HG03558 (cell line): ENCODE measurements at regions not wholly inside any gene's neighbourhood (a gene's known extent, or its start where the extent isn't known, plus 50 kb on each side); places are given as distances from the start of the nearest gene placed in this dataset.
"Not testable (repeated sequence)": the region's sequence is repeated elsewhere in the genome, so short reads cannot be mapped to it uniquely, and the experiment has no call there.

Experiments used
- ATAC-seq: cut with Tn5 transposase; IDR thresholded peaks from one replicate; pipeline ENCODE4 v1.9.1; 2021; ENCODE audit warnings: moderate number of reproducible peaks; ENCODE audit not compliant: unreplicated experiment; ENCODE audit errors: extremely low read depth

DNA sequence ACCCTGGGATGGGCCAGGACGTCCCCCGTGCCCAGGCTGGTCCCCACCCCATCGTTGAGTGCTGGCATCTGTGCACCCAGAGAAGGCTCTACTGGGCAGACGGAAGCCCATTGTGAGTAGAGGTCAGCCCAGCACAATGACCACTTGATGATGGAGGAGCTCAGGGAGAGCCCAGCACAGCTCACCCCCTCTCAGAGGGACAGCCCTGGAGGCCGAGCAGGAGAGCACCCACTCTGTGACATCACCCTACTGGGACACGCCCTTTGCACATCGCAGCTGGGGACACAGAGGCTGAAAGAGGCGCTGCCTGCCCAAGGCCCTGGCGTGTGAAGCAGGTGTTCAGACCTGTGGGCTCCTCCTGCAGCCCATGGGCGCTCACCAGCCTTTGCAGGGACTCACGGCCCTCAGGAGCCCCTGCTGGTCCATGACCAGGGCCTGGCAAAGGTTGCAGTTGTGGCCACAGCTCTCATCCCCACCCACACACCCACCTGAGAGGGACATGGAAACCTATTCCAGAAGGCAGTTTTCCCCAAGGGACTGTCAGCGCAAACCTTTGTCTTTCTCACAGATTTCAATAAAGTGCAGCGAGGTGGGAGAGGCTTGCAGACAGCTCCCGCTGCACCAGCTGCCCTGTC, 67.2 kb upstream of the PPP2R2D start:
- ATAC-seq = no peak

DNA sequence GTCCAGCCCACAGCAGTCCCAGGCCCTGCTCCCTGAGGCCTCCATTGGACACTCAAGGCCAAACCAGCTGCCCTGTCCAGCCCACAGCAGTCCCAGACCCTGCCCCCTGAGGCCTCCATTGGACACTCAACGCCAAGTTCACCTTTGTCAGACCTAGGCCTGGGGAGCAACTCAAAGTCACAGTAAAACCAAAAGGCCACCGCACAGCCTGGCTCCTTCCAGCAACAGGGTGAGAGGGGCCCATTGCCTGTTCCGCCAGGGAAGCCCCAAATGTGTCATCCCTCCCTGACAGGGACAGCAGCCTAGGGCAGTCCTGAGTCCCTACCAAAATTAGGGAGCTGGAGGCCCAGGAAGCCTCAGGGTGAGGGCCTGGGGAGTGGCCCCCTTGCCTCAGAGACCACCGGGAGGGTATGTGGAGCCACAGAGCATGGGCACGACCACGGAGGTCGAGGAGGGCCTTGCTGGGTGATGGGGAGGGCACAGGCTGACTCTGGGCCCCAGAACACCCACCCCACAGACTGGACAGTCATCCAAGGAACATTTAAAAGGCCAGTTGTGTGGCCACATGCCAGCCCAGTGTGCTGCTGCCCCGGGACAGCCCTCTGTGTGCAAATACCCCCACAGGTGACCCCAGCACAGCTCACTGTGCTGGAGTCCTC, 66.5 kb upstream of the PPP2R2D start:
- no peak for ATAC-seq

DNA sequence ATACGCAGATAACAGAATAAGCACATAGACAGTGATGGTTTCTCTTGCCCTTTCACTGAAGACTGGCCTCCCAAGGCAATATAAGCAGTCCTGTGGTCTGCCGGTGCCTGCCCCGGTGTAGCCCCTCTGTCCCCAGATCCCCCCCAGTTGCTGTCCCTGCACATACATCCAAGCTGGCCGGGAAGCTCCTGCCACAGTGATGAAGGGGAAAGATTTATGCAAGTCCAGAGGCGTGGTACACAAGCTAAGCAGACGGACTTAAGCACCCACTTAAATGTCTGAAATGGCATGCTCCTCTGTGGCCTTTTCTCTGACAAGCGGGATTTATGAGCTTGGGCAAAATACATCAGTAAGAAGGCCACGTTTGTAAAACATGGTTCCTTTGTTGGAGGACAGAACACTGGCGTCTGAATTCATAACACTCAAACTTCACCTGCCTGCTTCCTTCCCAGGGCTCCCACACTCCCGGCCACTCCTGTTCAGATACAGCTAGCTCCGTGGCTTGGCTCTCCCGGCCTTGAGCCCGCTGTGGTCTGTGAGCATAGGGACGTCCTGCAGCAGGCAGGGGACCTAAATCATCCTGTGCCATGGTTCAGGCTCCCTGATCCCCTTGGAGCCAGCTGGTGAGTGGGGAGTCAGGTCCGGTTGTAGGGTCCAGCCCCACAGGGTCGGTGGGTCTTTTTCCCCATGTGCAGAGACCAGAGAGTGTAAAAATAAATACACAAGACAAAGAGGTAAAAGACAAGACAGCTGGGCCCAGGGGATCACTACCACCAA, 61.7 kb upstream of the PPP2R2D start:
- no peak for ATAC-seq

DNA sequence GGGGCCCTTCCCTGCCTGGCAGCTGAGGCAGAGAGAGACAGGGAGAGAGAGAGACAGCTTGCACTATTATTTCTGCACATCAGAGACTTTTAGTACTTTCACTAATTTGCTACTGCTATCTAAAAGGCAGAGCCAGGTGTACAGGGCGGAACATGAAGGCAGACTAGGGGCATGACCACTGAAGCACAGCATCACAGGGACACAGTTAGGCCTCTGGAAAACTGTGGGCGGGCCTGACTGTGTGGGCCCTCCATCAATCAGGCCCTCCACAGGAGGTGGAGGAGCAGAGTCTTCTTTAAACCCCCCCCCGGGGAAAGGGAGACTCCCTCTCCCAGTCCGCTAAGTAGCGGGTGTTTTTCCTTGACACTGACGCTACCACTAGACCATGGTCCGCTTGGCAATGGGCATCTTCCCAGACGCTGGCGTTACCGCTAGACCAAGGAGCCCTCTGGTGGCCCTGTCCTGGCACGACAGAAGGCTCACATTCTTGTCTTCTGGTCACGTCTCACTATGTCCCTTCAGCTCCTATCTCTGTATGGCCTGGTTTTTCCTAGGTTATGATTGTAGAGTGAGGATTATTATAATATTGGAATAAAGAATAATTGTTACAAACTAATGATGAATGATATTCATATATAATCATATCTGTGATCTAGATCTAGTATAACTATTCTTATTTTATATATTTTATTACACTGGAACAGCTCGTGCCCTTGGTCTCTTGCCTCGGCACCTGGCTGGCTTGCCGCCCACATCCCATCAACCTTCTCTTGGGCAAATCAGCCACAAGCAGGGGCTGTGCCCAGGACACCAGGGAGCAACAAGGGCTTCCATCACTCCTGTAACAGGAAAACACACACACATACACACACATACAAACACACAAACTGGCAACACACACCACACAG, 60.7 kb upstream of the PPP2R2D start:
- not testable (repeated sequence) for ATAC-seq

DNA sequence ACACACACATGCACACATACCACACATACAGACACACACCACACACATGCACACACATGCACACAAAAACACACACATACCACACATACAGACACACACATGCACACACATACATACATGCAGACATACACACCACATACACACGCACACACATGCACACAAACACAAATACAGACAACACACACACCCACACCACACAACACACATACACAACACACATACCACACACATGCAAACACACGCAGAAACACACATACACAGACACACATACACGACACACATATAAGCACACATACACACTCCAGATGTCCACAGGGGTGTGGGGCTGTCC, 60.1 kb upstream of the PPP2R2D start:
- ATAC-seq = no peak

DNA sequence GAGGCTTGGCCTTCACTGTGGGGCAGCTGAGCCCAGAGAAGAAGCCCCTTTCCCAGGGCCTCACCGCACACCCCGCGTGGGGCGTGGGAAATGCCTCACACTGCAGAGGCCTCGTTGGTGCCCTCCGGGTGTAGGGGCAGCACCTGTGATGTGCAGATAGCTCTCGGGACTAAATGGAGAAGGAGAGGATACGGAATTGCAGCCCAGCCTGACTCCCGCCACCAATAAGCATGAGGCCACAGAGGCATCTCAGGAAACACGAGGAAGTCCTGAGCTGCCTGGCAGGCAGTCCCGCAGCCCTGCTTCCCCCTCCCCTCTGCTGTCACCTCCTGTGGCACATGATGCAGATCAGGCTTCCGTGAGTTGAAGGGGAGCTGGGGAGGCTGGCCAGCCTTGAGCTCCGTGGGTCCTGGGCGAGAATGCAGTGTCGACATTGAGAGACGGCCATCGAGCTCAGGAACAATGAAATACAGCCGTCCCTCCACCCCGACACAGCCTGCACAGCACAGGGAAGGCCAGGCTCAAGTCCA, 59.6 kb upstream of the PPP2R2D start:
- ATAC-seq = no peak

DNA sequence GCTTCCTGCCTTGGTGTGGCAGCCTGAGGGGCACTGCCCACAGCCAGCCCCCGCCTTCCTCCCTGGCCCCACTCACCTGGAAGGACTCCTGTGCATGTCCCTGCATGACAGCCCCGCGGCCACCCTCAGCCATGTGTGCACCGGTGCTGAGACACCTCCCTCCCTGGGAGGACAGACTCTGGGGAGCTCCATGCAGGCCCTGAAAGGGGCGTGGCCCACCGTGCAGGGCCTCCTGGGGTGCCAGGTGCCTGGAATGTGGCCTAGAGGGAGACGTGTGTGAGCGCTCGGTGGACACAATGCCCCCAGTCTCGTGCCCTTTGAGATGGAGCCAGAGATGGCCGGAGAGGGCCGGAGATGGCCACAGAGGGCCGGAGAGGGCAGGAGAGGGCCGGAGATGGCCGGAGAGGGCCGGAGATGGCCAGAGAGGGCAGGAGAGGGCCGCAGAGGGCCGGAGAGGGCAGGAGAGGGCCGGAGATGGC, 59.1 kb upstream of the PPP2R2D start:
- no peak for ATAC-seq

DNA sequence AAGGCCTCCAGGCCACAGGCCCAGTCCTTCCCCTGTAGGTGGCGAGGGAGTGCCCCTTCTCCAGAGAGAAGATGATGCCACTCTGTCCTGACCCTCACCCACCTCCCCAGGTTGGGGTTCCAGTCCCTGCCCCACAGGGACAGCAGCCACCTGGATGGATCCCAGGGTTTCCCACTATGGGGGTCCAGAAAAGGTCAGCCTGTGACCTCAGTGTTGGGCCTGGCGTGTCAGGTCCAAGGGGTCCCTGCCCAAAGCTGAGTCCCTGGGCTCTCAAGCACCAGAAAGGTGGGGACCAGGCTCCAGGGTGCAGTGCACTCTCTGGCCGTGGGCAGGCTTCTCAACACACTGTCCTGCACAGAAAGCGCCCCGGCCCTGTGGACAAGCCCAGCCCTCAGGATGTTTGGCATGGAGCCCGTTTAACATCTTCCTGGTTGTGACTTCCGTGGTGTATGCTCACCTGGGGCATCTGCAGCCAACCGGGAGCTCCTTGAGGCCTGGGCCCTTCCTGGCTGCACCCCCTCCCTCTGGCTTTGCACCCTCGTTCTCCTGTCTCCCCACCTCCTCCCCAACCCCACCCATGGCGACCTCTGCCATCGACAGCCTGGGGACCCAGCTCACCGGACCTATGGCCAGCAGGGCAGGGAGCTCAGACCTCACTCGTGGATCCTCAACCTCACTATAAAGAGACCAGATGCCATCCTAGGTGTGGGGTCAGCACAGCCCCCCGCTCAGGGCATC, 58.3 kb upstream of the PPP2R2D start:
- no peak for ATAC-seq

DNA sequence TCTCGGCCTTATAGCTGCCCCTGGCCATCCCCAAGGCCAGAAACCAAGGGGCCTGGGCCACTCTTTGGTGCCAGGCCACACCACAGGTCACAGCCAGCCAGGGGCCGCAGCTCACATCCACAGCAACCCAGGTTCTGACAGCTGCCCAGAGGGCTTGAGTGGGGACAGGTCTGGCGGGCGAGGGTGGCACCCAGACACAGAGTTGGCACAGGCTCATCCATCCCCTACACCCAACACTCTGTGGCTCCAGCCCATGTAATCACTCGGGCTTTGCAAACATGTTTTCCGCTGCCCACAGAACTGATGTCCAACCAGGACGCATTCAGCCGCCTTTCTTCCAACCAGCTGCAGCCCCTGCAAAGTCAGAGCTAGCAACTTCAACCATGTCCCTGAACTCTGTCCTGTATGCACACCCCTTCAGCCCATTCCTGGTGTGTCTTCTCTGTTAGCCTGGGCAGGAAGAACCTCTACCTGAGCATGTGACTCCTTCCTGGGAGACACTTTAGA, 57.7 kb upstream of the PPP2R2D start:
- no peak for ATAC-seq

DNA sequence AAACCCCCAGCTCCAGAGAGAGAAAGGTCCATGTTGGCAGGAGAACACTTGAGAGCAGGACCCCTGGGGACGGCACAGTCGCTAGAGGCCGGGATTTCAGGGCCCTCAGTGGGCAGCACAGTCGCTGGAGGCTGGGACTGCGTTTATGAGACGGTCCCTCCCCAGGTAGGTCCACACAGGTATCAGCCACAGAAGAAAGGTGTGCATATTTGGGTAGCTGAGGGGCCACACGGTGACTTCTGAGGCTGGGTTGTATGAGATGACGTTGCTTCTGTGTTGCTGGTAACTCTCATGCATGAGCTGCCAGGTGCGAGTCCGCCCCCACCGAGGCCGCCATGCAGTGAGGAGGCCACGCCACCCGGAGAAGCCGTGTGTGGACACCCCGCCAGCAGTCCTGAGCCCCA, 56.9 kb upstream of the PPP2R2D start:
- ATAC-seq = no peak

DNA sequence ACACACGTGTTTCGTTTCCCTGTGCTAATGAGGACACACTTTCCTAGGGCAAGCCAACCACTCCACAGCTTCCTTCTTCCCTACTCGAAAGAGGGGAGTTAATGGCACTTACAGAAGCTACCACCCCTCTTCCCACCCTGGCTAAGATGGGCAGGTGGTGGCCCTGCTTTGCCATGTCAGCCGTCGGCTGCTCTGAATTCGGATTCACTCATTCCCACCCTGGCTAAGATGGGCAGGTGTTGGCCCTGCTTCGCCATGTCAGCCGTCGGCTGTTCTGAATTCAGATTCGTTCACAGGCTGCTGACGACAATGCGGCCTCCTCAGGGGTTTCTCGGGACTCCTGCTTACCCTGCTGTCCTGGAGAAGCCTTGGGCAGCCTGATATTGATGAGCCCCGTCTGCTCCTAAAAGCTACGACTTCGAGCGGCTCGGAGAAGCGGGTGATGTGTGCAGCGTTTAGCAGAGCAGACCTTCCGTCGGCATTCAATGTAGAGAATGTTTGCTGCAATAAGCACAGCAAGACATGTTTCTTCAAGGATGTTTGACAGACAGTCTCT, 56.2 kb upstream of the PPP2R2D start:
- no peak for ATAC-seq

DNA sequence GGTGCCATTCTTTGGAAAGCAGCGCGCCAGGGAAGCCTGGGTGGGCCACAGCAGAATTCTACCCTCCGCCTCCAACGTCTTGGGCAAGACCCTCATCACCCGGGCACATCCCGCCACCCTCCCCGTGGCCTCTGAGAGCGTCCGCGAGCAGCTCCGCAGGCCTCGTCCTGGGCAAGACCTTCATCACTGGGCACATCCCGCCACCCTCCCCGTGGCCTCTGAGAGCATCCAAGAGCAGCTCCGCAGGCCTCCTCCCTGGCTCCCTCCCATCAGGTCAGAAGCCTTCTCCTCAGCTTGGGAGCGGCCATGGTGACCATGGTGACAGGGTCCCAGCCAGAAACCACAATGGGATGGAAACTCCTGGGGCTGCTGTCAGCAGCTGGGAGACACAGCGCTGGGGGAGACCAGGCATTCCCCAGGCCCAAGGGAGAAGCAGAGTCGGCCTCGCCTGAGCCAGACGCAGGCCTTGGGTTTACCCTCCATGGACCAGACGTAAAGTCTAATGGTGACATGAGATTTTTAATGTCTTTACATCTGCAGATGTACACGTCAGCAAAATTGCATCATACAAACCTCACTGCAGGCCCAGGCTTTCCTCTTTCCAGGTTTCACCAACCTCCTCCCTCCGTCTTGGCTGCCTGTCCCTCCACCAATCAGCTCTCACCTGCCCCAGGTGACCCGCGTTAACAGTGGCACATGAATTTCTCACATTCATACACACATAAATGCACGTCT, 55.1 kb upstream of the PPP2R2D start:
- ATAC-seq = no peak

DNA sequence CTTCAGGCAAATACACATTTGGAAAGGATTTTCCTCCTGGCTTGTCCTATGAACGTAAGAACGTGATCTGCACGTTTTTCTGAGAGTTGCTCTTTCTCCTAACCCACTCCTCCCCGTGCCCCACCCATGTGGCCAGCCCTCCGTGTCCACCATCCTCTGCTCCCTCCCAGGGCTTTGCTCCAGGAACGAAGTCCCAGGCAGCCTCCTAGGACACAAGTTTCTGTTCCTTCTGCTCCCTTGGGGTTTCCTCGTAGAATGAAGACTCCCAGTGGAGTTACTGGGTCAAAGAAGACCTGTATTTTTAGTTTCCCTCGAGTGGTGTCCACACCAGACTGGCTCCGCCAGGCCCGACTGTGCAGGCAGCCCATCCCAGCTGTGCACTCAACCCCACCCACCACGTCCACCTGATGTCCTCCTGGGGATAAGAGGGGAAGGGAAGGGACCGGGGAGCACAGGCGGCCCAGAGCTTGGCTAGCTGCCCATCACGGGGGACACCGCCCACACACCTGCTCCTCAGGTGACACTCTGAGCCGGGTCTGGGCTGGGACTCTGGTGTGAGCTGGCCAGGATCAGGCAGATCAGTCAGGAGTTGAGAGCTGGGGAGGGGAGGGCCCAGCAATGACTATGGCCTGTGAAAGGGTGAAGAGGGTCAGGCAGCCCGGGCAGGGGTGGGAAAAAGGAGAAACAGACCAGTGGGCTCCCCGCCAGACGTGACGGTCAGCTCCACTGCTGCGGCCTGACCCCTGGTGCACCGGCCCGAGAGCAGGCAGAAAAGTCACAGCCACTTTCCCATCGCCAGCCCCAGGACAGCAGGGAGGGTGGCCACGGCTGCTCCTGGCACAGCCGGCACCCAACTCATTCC, 54.3 kb upstream of the PPP2R2D start:
- no peak for ATAC-seq

DNA sequence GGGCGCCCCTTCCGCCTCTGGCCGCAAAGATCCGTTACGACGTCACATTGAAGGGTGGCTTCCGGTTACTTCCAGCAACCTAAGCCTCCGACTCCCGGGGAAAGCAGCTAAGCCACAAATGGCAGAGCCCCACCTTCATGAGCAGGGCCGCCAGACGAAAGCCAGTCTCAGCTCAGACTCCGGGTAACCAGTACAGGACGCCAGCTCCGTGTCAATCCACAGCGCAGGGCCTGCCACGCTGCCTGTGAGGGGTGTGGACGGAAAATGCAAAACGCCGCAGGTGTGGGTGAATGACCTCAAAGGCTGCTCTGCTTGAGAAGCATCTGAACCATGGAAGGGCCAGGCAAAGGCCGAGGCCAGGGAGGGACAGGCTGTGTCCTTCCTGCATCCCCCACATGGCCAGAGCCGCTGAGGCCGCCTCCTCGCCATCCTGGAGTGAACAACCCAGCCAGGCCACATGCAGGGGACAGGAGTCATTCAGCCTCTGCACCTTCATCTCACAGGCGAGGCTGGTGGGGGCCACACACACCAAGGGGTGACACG, 53.5 kb upstream of the PPP2R2D start:
- ATAC-seq = no peak

DNA sequence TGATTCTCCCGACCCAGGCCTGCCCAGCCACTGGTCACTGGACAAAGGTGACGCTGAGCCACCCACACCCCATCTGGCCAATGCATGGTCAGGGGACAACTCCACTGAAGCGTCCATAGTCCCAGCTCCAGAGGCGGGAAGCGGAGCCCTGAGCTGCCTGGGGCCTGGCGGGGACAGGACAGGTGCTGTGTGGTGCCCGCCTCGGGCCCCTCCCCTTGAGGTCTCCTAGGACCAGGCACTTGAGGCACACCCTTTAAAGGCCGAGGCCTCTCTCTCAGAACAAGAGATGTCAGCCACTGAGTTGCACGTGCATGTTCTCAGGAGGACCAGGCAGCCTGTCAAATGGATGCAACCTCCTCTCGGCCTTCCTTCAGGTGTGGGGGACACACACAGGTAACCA, 52.5 kb upstream of the PPP2R2D start:
- no peak for ATAC-seq

DNA sequence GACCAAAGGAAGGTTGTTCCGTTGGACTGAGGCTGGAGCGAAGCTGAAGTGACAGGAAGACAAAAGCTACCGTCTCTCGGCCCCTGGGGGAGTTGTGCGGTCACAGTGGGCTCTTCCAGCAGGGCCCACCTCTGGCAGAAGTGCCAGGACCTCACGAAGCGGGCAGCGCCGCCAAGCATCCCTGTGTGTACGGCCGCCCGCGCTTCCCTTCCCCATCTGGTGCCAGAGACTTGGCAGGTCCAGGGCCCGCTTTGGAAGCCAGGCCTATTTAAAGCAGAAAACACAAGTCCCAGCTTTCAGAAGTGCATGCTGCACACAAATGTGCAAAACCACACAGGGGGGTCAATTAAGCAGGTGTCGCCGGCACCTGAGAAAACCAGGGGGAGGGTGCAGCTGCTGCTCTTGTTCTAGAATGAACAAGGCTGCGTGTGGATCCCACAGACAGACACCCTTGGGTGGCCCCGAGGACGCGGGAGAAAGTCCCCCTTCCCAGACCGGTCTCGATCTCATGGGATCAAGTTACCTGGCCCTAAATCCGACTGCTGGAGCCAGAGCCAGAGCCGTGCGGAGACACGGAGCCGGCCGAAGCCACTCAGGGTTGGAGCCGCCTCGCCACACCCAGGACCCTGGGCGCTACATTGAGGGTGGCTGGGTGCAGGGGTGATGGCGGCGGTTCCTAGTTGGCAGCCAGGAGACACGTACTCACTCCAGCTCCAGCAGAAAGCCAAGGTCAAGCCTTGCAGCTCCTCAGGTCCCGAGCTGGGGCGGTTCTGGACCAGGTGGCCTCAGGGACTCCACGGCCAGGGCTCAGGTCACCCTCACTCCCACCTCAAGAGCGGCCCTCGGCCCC, 51.8 kb upstream of the PPP2R2D start:
- no peak for ATAC-seq
